HG03354 (cell line): ENCODE measurements at regions not wholly inside any gene's neighbourhood (a gene's known extent, or its start where the extent isn't known, plus 50 kb on each side); places are given as distances from the start of the nearest gene placed in this dataset.

ENCODE experiments used
- ATAC-seq: cut with Tn5 transposase; IDR thresholded peaks from one replicate; pipeline ENCODE4 v1.9.1; 2021; ENCODE audit warnings: mild to moderate bottlenecking; ENCODE audit not compliant: unreplicated experiment, poor library complexity, severe bottlenecking

- ATAC-seq: no peak
Observed at GRCh38 chr7:115124409-115124939, 202.6 kb downstream of the MDFIC start.

DNA sequence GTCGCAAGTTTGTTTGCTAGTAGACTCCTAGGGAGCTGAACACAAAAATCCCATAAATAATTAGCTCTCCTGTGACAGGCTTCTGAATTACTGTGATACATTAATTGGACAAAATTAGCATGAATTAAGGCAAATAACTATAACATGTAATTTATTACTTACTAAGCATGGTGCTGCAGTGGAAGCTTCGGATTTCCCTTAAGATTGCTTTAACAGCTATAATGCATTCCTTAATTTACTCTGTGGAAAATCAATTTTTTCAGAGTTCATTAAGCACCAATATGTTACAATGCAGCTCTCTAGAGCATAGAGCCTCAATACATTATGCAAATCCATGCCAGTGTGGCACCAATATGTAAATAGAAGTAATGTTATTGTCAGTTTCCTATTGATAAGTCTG lies 201.5 kb downstream of the MDFIC start:
- no peak for ATAC-seq

DNA sequence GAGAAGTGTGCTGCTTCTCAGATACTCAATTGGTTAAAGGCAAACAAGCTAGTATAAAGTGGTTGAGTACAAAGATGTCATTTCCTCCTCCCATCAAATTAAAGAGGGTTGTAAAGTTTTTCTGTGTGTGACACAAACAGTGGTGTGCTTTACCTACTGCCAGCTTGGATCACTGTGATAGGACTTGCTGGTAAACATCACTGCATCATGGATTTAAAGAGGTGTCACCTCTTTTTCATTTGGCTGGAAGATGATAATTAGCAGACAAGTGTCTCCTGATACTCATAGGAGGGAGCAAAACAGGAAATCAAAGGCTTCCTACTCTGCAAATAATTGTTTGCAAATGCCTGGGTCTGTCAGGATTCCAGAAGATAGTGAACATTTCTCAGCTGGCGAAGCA lies 200.5 kb downstream of the MDFIC start:
- ATAC-seq: no peak

GRCh38 chr7:115117748-115118147 lies 195.9 kb downstream of the MDFIC start:
- ATAC-seq: no peak

GRCh38 chr7:115116773-115117715 lies 195.2 kb downstream of the MDFIC start:
- ATAC-seq: peak; percentile 77

DNA sequence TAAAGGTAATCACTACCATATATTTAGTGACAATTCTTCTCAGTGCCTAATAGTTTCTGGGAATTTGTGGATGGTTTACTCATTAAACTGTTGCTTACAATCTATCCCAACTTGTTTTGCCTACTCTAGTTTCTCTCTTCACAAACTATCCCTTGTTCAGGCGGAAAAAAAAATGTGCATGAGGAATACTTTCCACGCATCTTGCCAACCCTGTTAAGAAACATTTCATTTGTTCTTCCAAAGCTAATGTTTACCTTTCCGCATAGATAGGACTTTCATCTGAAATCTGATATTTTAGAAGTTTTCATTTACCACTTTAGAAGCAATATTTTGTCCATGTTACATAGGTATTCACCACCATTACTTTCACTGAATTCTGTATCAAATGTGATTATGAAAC lies 191.9 kb downstream of the MDFIC start:
- ATAC-seq: no peak

DNA sequence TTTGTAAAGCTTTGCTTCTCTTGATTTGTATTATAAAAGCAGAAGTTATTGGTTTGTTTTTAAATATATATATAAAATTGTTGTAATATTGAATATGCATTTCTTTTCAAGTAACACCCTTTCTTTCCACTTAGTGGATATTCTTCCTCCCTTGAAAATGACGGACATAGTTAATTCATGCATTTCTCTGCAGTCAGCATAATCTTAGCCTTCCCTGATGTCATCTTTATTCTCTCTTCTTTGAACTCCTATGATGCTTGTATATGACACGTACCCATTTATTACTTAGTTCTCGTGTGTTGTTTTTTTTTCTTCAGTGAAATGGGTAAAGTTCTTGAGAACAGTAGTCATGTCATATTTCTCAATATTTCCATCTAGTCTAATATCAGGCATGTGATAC lies 191.2 kb downstream of the MDFIC start:
- no peak for ATAC-seq

- ATAC-seq: no peak
Observed at GRCh38 chr7:115110523-115110922, 188.6 kb downstream of the MDFIC start.

DNA sequence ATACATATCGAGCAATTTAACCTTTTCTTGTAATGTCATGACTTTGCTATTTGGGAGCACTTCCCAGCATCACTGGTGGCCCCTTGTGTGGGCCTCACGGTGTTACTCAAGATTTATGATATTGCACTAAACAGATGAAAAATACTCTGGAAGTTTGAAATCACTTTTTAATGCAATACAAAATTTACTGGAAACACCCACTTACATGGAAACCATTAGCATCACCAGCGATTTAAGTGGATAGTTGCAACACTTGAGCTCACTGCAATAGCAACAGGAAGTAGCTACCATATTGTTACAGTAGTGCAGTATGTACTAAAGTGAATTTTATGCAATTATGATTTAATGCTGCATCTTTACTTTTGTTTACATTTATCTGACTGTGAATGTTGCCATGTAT lies 184.4 kb downstream of the MDFIC start:
- ATAC-seq: no peak

DNA sequence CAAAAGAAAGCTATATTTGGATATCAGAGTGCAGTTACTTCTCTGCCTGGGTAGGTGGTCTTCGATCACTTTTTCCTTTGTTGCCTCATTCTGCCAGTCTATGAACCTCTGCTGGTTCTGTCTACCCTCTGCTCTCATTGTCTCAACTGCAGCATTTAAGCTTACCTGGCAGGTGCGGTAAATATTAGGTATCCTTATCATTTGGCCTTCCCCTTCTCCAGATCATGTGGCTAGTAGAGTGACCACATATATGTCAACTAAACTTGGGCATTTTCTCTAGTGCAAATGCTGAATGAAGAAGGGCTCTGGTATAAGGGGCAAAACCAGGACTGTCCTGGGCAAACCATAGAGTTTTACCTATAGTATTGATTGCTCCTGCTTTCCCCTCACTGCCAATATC lies 180.8 kb downstream of the MDFIC start:
- ATAC-seq: no peak

DNA sequence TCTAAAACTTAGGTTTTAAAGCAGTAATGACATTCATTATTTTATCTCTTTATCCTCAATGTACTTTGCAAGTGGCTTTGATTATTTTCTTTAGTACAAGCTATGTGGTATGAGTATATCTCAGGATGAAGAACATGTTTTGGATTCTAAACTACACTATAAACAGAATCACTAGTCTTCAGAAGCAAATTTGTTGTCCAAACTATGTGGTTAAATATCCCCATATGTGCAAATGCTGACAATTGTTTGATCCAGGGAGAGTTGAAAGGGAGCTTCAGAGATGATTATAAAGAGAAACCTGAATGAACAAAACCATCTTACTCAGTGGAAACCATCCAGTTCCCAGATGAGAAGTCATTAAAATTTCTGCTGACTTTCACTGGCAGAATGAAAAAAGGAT lies 179.3 kb downstream of the MDFIC start:
- no peak for ATAC-seq

- no peak for ATAC-seq
Observed at GRCh38 chr7:115099906-115100305, 178.0 kb downstream of the MDFIC start.

DNA sequence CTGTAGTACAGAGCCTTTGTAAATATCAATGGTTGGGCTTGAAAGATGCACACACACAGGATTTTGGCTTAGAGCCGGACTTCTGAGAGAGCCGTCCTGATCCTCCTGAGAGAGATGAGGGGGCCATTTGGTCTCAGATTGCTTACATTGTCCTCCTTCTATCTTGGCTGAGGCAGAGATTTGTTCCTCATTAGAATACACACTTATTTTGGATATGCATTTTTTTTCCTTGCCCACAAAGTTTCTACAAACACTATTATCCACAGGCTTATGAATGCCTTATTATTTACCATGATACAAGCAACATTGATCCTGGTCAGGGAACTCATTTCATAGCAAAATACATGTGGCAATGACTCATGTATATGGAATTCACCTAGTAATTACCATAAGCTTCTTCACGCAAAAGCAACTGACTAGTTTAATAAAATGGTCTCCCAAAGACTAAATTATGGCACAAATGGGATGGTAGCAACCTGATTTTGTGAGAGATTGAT lies 175.3 kb downstream of the MDFIC start:
- ATAC-seq: no peak

DNA sequence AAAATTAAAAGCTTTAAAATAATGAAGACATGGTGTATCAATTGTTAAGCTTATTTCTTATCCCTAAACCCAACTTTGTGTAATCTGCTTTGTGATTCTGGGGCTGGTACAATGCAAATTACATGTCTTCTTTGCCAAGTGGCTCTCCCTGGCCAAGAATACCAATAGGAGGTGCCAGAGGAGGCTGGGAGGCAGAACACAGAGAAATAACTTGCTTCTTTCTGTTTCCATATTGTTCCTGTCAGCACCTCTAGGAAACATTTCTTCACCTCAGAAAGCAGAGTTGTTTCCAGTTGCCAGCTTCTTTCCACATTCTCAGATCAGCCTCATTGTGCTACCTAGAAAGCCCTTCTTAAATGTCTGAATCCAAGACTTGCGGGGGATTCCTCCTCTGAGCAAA lies 174.4 kb downstream of the MDFIC start:
- no peak for ATAC-seq

DNA sequence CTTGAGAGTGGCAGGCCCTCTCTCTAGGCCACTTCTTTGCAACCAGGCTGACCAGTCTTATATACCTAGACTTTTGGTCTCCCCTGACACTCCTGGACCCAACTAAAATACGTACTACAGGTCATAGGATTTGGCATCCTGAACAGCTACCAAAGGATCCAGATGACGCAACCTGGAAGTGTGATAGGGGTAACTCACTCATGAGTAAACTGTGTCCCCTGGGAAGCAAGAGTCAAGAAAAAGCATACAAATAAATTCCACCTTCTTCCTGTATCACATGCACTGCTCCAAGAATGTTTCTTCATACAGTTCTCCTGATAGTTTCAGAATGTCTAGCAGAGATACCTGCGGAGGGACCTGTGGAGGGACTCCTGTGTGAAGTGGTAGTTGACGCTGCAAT lies 172.3 kb downstream of the MDFIC start:
- no peak for ATAC-seq

- no peak for ATAC-seq
Observed at GRCh38 chr7:115088893-115089292, 167.0 kb downstream of the MDFIC start.

DNA sequence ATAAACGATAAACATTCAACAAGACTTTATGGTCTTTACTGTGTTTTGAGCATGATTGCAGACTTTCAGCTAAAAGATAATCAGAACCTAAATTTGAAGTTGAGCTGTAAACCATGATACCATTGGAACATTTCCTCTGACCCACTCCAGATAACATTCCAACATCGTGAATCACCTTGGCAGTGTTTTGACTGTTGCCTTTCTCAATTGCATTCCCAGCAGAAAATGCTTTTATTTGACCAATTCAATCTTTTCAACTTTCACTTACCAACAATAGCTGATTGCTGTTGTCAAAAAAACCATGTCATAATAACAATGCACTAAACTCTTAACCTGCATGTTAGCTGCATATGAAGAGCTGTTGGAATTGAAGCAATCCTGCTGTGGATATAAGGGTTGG lies 165.5 kb downstream of the MDFIC start:
- no peak for ATAC-seq

- no peak for ATAC-seq
Observed at GRCh38 chr7:115086146-115086841, 164.4 kb downstream of the MDFIC start.

DNA sequence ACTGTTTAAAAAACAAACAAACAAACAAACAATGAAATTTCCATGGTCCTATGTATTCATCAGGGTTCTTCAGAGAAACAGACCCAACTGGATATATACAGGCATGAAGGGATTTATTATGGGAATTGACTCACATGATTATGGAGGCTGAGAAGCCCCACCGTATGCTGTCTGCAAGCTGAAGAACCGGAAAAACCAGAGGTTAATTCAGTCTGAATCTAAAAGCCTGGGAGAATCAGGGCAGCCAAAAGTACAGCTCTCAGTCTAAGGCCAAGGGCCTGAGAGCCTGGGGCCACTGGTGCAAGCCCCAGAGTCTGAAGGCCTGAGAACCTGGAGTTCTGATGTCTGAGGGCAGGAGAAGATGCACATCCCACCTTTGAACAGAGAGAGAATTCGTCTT lies 163.5 kb downstream of the MDFIC start:
- ATAC-seq: no peak

- ATAC-seq: no peak
Observed at GRCh38 chr7:115083935-115084334, 162.0 kb downstream of the MDFIC start.

DNA sequence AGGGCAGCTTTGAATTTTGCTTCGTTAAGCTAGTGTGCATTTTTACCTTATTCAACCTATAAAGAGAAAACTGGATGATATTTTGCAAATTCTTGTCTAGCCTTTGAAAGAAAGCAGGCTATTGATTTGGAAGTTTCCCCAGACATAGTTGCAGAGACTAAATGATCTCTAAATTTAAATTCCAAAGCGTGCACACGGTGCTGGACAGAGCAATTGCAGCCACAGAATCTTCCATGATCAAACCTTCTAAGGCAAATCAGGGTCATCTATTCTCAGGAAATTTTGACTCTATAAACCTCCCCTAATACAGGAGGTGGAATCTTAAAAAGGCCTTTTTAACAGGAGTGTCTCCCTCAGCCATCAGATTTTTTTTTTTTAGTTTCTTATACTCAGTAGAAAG lies 159.9 kb downstream of the MDFIC start:
- ATAC-seq: no peak
